SK-N-MC (cell line): ENCODE measurements at regions not wholly inside any gene's neighbourhood (a gene's known extent, or its start where the extent isn't known, plus 50 kb on each side); places are given as distances from the start of the nearest gene placed in this dataset.

Experiments used
- DNase-seq: peaks from one replicate; pipeline ENCODE4 v3.0.0-alpha.2; 2011; ENCODE audit warnings: low read depth, low spot score
- H3K27ac ChIP-seq: fragments of 200-600 bp; sonication (generic); 2 replicates; pipeline ENCODE4 v1.5.1; 2016; ENCODE audit warnings: mixed run types
- H3K36me3 ChIP-seq: fragments of 200-600 bp; sonication (generic); 2 replicates; pipeline ENCODE4 v1.6.1; 2017; ENCODE audit warnings: antibody characterized with exemption, low read length, mixed read lengths; ENCODE audit not compliant: insufficient read depth
- H3K4me3 ChIP-seq: fragments of 200-600 bp; sonication (generic); 2 replicates; pipeline ENCODE4 v1.5.1; 2016
- H3K9ac ChIP-seq: fragments of 200-600 bp; sonication (generic); 2 replicates; pipeline ENCODE4 v1.8.0; 2017; ENCODE audit warnings: mixed run types, mixed read lengths; ENCODE audit not compliant: insufficient read length
- H3K9me3 ChIP-seq: fragments of 200-600 bp; sonication (generic); 2 replicates; pipeline ENCODE4 v1.6.1; 2017; ENCODE audit warnings: low read depth, mild to moderate bottlenecking, antibody characterized with exemption, low read length, moderate library complexity, mixed read lengths
- EZH2 ChIP-seq: fragments of 200-600 bp; sonication (generic); IDR thresholded peaks from one replicate; pipeline ENCODE4 v1.6.1; 2017; ENCODE audit warnings: antibody characterized with exemption
- FOXP2 ChIP-seq: optimal IDR thresholded peaks from 2 replicates; pipeline ENCODE3; 2011; ENCODE audit warnings: mild to moderate bottlenecking, moderate library complexity; ENCODE audit not compliant: insufficient read depth; ENCODE audit errors: extremely low read length, control extremely low read depth
- POLR2AphosphoS5 ChIP-seq: IDR thresholded peaks from 2 replicates; pipeline ENCODE4 v1.6.1; 2012; ENCODE audit warnings: mild to moderate bottlenecking, low read depth, low read length, borderline replicate concordance

DNA sequence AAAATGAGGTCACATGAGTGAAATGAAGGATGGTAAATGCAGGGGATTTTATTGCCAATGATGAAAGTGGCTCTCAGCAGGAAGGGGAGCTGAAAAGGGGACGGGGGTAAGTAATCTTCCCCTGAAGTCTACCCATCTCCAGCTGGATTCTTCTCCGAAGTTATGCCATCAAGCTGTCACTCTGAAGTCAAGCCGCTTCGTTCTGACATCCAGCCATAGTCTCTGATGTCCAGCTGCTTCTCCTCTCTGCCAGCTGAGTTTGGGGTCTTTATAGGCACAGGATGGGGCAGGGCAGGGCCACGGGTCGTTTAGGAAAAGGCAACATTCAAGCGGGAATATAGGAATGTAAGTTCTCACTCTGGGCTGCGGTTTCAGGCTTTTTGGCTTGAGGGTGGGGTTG is 181.9 kb upstream of the ANO3 start:
- Histone ChIP-seq H3K27ac (no peak overlapping the region), H3K36me3 (no peaks in the 10 kb centered on the region), H3K9me3 (no peaks in the 10 kb centered on the region), H3K4me3 (no peak overlapping the region), H3K9ac (no peak overlapping the region)
- DNase-seq = no peak
- no peak for TF ChIP-seq EZH2
- TF ChIP-seq POLR2AphosphoS5 = no peak
- TF ChIP-seq FOXP2 = no peak

DNA sequence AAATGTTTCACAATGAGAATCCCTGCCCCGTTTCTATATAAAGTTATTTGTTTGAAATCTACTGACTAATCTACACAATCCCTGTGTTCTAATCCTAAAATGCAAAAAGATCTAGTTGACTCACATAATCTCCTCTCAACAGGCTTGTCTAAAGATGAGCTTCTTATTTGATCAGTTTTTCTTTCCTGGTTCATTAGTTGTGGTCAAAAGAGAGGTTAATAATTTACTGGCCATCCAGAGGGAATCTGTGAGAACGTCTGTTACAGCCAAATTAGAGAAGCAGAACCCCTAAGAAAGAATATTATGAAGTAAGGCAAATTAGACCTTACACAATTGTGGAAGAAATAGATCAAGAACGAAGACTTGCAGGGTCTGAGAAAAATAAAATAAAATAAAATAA is 173.7 kb upstream of the ANO3 start:
- Histone ChIP-seq H3K9me3 (no peaks in the 10 kb centered on the region), H3K4me3 (no peak overlapping the region), H3K9ac (no peak overlapping the region), H3K36me3 (no peaks in the 10 kb centered on the region), H3K27ac (no peak overlapping the region)
- TF ChIP-seq POLR2AphosphoS5 (no peak), FOXP2 (no peak), EZH2 (no peak)
- no peak for DNase-seq

DNA sequence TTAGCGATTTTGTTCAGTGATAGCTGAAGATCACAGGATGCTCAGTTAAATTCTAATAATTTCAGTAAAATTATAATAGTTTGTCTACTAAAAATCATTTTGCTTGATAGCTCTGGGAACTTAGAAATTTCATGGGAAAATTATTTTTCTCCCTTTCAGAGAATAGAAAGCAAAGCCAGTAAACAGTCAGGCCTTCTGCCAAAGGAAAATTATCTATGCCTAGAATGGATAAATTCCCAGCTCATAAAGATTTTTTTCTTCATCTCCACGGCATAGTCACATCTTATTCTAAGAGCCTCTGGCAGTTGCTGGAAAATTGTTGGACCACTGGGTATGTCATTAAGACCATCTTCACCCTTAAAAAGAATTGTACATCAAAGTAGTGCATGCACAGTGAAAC is 169.6 kb upstream of the ANO3 start:
- TF ChIP-seq EZH2 (no peak), FOXP2 (no peak), POLR2AphosphoS5 (no peak)
- no peak overlapping the region for H3K27ac ChIP-seq
- H3K9ac ChIP-seq = no peak overlapping the region
- no peak for DNase-seq
- no peaks in the 10 kb centered on the region for H3K9me3 ChIP-seq
- no peak overlapping the region for H3K4me3 ChIP-seq
- H3K36me3 ChIP-seq = no peaks in the 10 kb centered on the region

DNA sequence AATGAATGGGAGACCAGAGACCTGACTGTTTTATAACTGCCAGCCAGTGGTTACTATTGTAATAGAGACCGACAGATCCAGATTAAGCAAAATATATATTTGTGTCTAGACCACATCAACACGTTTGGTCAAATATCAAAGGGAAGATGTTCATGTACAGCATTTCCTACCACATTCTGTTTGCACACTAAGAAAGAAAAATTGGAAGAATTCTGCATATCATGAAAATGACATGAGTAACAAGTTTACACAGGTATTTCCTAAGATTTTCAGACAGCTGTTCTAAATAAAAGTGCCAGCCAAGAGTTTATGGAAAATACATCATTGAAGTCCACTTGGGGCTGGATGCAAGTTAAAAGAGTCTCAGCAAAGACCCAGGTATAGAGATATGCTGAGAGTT is 145.5 kb upstream of the ANO3 start:
- DNase-seq = no peak
- no peak for TF ChIP-seq FOXP2
- no peak for TF ChIP-seq EZH2
- no peak for TF ChIP-seq POLR2AphosphoS5
- H3K9me3 ChIP-seq = no peaks in the 10 kb centered on the region
- H3K4me3 ChIP-seq = no peak overlapping the region
- no peak overlapping the region for H3K27ac ChIP-seq
- H3K9ac ChIP-seq = no peak overlapping the region
- no peaks in the 10 kb centered on the region for H3K36me3 ChIP-seq

DNA sequence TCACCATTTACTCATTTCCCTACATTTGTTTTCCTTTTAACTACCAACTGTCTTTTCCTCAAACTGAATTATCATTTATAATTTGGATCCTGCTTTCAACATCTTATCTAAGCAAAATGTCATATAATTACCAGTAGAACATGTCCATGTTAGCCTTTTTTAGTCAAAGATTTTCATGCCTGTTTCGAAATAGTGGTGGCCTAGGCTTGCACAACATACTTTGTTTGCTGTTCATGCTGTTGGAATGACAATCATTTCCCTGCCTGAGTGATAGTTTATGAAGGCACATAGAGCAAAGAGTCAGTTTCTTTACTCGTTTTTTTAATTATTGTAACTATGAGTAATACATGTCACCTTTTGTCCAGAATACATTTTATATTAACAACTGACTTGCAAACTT is 144.3 kb upstream of the ANO3 start:
- H3K9ac ChIP-seq = no peak overlapping the region
- H3K36me3 ChIP-seq = no peaks in the 10 kb centered on the region
- no peak for DNase-seq
- no peaks in the 10 kb centered on the region for H3K9me3 ChIP-seq
- H3K27ac ChIP-seq = no peak overlapping the region
- H3K4me3 ChIP-seq = no peak overlapping the region
- TF ChIP-seq POLR2AphosphoS5 = no peak
- no peak for TF ChIP-seq FOXP2
- no peak for TF ChIP-seq EZH2

DNA sequence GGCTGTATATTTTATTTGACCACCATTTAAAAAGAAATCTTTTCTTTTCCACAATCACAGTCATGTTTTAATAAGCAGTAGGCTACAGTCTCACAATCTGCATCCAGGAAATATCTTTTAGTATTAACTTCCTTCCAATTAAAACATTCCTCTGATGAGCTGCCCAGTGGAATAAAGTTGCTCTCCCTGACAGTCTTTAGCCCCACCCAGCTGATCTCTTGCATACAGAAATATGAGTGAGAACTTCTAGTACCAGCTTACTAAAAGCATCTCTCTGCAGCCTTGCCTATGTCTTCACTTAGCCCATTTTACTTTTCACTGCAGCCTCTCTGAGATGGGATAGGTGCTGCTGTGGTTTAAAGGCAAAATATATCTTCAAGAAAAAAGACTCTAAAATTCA is 143.4 kb upstream of the ANO3 start:
- DNase-seq = no peak
- Histone ChIP-seq H3K9ac (no peak overlapping the region), H3K9me3 (no peaks in the 10 kb centered on the region), H3K36me3 (no peaks in the 10 kb centered on the region), H3K4me3 (no peak overlapping the region), H3K27ac (no peak overlapping the region)
- no peak for TF ChIP-seq EZH2
- no peak for TF ChIP-seq FOXP2
- TF ChIP-seq POLR2AphosphoS5 = no peak

DNA sequence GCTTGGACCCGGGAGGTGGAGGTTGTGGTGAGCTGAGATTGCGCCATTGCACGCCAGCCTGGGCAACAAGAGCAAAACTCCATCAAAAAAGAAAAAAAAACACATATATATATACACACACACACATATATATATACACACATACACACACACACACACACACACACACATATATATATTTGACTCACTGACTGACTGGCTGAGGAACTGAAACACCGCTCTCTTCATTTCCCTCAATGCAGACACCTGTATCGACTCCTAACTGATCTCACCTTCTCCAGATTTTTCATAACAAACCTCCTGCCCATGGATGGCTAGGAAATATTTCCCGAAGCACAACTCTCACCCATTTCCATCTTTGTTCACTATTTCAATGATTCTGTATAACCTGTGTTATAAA is 140.7 kb upstream of the ANO3 start:
- H3K36me3 ChIP-seq = no peaks in the 10 kb centered on the region
- no peak for TF ChIP-seq POLR2AphosphoS5

DNA sequence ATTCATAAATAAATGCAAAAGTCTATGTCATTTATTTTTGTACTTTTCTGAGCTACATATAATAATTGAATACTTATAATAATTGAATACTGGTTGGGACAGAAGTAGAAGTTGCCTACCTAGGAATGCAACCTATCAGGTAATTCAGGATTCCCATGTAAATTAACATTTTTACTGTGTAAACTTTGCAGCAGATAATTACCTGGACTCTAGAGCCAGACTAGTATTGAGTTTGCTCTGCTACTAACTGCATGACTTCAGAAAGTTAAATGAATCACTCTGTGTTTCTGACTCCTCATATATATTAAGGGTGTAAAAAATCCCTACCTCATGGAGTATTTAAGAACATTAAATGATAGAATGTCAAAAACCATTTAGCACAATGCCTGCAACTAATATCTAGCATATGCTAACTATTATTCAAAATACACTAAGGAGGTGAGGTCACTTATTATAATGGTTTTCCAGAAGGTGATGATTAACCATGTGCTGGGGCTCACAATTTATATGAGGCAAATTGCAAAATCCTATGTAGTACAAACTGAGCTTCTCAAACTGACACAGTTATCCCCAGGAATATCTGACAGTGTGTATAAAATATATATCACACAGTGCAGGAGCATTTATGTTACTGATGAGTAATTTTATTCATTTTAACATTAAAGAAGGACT is 138.1 kb upstream of the ANO3 start:
- Histone ChIP-seq H3K36me3 (no peaks in the 10 kb centered on the region), H3K9me3 (no peaks in the 10 kb centered on the region), H3K27ac (no peak overlapping the region), H3K9ac (no peak overlapping the region), H3K4me3 (no peak overlapping the region)
- TF ChIP-seq FOXP2 (no peak), POLR2AphosphoS5 (no peak), EZH2 (no peak)
- no peak for DNase-seq

More for the DNA sequence above, 140.7 kb upstream of the ANO3 start:
- Histone ChIP-seq H3K9ac (no peak overlapping the region), H3K4me3 (no peak overlapping the region), H3K27ac (no peak overlapping the region), H3K9me3 (no peaks in the 10 kb centered on the region)
- no peak for DNase-seq

DNA sequence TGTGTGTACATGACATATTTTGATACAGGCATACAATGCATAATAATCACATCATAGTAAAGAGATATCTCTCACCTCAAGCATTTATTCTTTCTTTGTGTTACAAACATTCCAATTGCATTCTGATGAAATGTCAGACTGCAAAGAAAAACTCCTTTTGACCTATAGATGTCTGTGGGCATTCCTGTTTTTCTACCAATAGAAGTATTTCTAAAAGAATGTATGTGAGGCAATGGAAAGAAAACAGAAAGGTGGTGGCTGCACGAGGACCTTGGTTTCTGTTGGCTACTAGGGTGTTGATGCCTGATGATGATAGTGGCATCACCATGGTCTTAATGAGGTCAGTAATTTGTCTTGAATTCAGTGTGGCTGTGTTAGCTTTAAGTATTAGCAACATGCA is 137.0 kb upstream of the ANO3 start:
- Histone ChIP-seq H3K27ac (no peak overlapping the region), H3K9ac (no peak overlapping the region), H3K4me3 (no peak overlapping the region), H3K36me3 (no peaks in the 10 kb centered on the region), H3K9me3 (no peaks in the 10 kb centered on the region)
- DNase-seq = no peak
- TF ChIP-seq POLR2AphosphoS5 (no peak), FOXP2 (no peak), EZH2 (no peak)
